A549 (cell line): ENCODE measurements at regions not wholly inside any gene's neighbourhood (a gene's known extent, or its start where the extent isn't known, plus 50 kb on each side); places are given as distances from the start of the nearest gene placed in this dataset.

Source experiments
- ATAC-seq, 2 experiments: fragments of 200-7000 bp in 1 of 2; fragments of >200 bp in 1 of 2; cut with Nextera tagmentation in 1 of 2; cut with Tn5 transposase in 1 of 2; 3 replicates each; pipeline versions ENCODE4 v1.8.0 to v1.9.1; 2018 to 2020; ENCODE audit warnings: mild to moderate bottlenecking in 1 of 2, moderate library complexity in 1 of 2
- CTCF ChIA-PET: fragments of 300-600 bp; sonication (Branson Sonifier 250); formaldehyde crosslinking; extraction: SDS; loops from one replicate; lab custom pipeline; 2021; ENCODE audit warnings: antibody characterized with exemption, inconsistent platforms; lab: Yijun Ruan, JAX
- POLR2A ChIA-PET: fragments of 350-600 bp; formaldehyde crosslinking; extraction: SDS; loops from one replicate; lab custom pipeline; 2021; ENCODE audit warnings: antibody characterized with exemption, inconsistent platforms; lab: Yijun Ruan, JAX
- DNase-seq, 2 experiments: peaks; one replicate each; pipeline versions ENCODE4 v3.0.0 to v3.0.0-alpha.2; 2011 to 2016; ENCODE audit warnings: low read depth in 1 of 2, low spot score in 1 of 2
- FAIRE-seq: peaks from 2 replicates; lab custom pipeline; 2011; peaks lifted over from hg19 to GRCh38; lab: Jason Lieb, UNC
- H3K27ac ChIP-seq, 2 experiments: fragments of >200 bp; sonication (Bioruptor Twin); formaldehyde crosslinking; 3 replicates each; pipeline ENCODE4 v1.5.1; 2016 to 2017
- H3K4me1 ChIP-seq: fragments of >200 bp; sonication (Bioruptor Twin); formaldehyde crosslinking; 3 replicates; pipeline ENCODE4 v1.6.1; 2016
- H3K4me2 ChIP-seq: fragments of >200 bp; sonication (Bioruptor Twin); formaldehyde crosslinking; 3 replicates; pipeline ENCODE4 v1.6.1; 2016
- H3K4me3 ChIP-seq: fragments of >200 bp; sonication (Bioruptor Twin); formaldehyde crosslinking; 3 replicates; pipeline ENCODE4 v1.5.1; 2016
- H3K9me3 ChIP-seq: fragments of >200 bp; sonication (Bioruptor Twin); formaldehyde crosslinking; 3 replicates; pipeline ENCODE4 v1.6.1; 2016
- ATOH8 ChIP-seq: fragments of 250-450 bp; sonication (Bioruptor Pico); IDR thresholded peaks from 2 replicates; pipeline ENCODE4 v1.5.0; 2020; ENCODE audit warnings: low read depth, mild to moderate bottlenecking, moderate library complexity
- BCL3 ChIP-seq: fragments of >200 bp; sonication (Bioruptor Twin); formaldehyde crosslinking; IDR thresholded peaks from 3 replicates; pipeline ENCODE4 v1.6.1; 2016
- BHLHE40 ChIP-seq: IDR thresholded peaks from 2 replicates; pipeline ENCODE4 v1.6.1; 2012; ENCODE audit warnings: low read depth, low read length, inconsistent platforms
- CBX2 ChIP-seq: fragments of 200-600 bp; sonication (generic); IDR thresholded peaks from 2 replicates; pipeline ENCODE4 v1.6.1; 2016; ENCODE audit warnings: low read depth, mild to moderate bottlenecking, borderline replicate concordance
- CEBPB ChIP-seq, 2 experiments: fragments of >200 bp in 1 of 2; sonication (Bioruptor Twin) in 1 of 2; formaldehyde crosslinking in 1 of 2; IDR thresholded peaks; 2 replicates each; pipeline ENCODE4 v1.6.1; 2012 to 2016
- CHD2 ChIP-seq: fragments of 150-350 bp; IDR thresholded peaks from 2 replicates; pipeline ENCODE4 v1.6.1; 2014; ENCODE audit warnings: low read length; ENCODE audit not compliant: partially characterized antibody
- CHD4 ChIP-seq: fragments of 200-600 bp; sonication (generic); IDR thresholded peaks from 2 replicates; pipeline ENCODE4 v1.6.1; 2016; ENCODE audit warnings: antibody characterized with exemption, mild to moderate bottlenecking, borderline replicate concordance
- EHMT2 ChIP-seq: fragments of 200-600 bp; sonication (generic); IDR thresholded peaks from 2 replicates; pipeline ENCODE4 v1.6.1; 2016; ENCODE audit warnings: antibody characterized with exemption, low read depth, mild to moderate bottlenecking, moderate library complexity
- ELK1 ChIP-seq: fragments of 150-350 bp; IDR thresholded peaks from 2 replicates; pipeline ENCODE4 v1.6.1; 2014; ENCODE audit warnings: low read depth, mild to moderate bottlenecking, low read length
- ESRRA ChIP-seq: fragments of 150-350 bp; IDR thresholded peaks from 2 replicates; pipeline ENCODE4 v1.6.1; 2014; ENCODE audit warnings: mild to moderate bottlenecking, low read length, borderline replicate concordance
- GATA3 ChIP-seq: IDR thresholded peaks from 2 replicates; pipeline ENCODE4 v1.6.1; 2012; ENCODE audit warnings: borderline replicate concordance
- HDAC2 ChIP-seq: fragments of 200-600 bp; sonication (generic); IDR thresholded peaks from 2 replicates; pipeline ENCODE4 v1.6.1; 2016
- HOXB5 ChIP-seq: fragments of 250-450 bp; sonication (Bioruptor Pico); IDR thresholded peaks from 2 replicates; pipeline ENCODE4 v1.5.0; 2020; ENCODE audit warnings: mild to moderate bottlenecking, moderate library complexity
- JUN ChIP-seq, 2 experiments: fragments of >200 bp; sonication (Bioruptor Twin); formaldehyde crosslinking; IDR thresholded peaks; 2 replicates in 1 of 2; 3 replicates in 1 of 2; pipeline ENCODE4 v1.6.1; 2016 to 2017
- KDM1A ChIP-seq: fragments of 200-600 bp; sonication (generic); IDR thresholded peaks from 2 replicates; pipeline ENCODE4 v1.6.1; 2016; ENCODE audit warnings: low read depth, mild to moderate bottlenecking
- KDM5A ChIP-seq: fragments of 200-600 bp; sonication (generic); IDR thresholded peaks from 2 replicates; pipeline ENCODE4 v1.6.1; 2016; ENCODE audit warnings: antibody characterized with exemption, mild to moderate bottlenecking
- PHF8 ChIP-seq: fragments of 200-600 bp; sonication (generic); IDR thresholded peaks from 2 replicates; pipeline ENCODE4 v1.6.1; 2016; ENCODE audit warnings: low read depth, mild to moderate bottlenecking, antibody characterized with exemption, moderate library complexity, borderline replicate concordance
- RFX5 ChIP-seq: fragments of 450-650 bp; IDR thresholded peaks from 2 replicates; pipeline ENCODE4 v1.7.1; 2014; ENCODE audit warnings: antibody characterized with exemption, mild to moderate bottlenecking, moderate library complexity
- RNF2 ChIP-seq: fragments of 200-600 bp; sonication (generic); IDR thresholded peaks from 2 replicates; pipeline ENCODE4 v1.6.1; 2016; ENCODE audit warnings: low read depth, mild to moderate bottlenecking, antibody characterized with exemption, moderate library complexity, borderline replicate concordance
- ZC3H11A ChIP-seq: fragments of 450-650 bp; IDR thresholded peaks from 2 replicates; pipeline ENCODE4 v1.6.1; 2014; ENCODE audit warnings: antibody characterized with exemption, mild to moderate bottlenecking
- ZNF302 ChIP-seq: fragments of 250-450 bp; sonication (Bioruptor Pico); IDR thresholded peaks from 2 replicates; pipeline ENCODE4 v1.9.0; 2021; ENCODE audit warnings: inconsistent platforms, mild to moderate bottlenecking, moderate library complexity
- WGBS: methylation state at CpG from one replicate; pipeline ENCODE4 v1.1.6; 2017; ENCODE audit errors: missing lambda C conversion rate; 5-methylcytosine and 5-hydroxymethylcytosine counted together
- TF ChIP-seq, protein P1 (sequence below): fragments of 200-600 bp; sonication (generic); IDR thresholded peaks from 2 replicates; pipeline ENCODE4 v1.6.1; 2016; ENCODE audit warnings: antibody characterized with exemption, mild to moderate bottlenecking, moderate library complexity
- TF ChIP-seq, protein P2 (sequence below): fragments of 450-650 bp; IDR thresholded peaks from 2 replicates; pipeline ENCODE4 v1.6.1; 2014; ENCODE audit warnings: antibody characterized with exemption
- TF ChIP-seq, protein P3 (sequence below): IDR thresholded peaks from 2 replicates; pipeline ENCODE4 v1.6.1; 2012; ENCODE audit warnings: low read depth, borderline replicate concordance

- Histone ChIP-seq H3K4me3 (no peak overlapping the region), H3K9me3 (no peaks in the 10 kb centered on the region), H3K4me1 (no peaks in the 10 kb centered on the region), H3K27ac (no peak overlapping the region), H3K4me2 (no peak overlapping the region)
- DNase-seq = no peak
- WGBS = 89% methylated on average over 6 of the region's 6 CpGs
- POLR2A ChIA-PET = no interaction called here
- TF ChIP-seq EHMT2 (no peak), BHLHE40 (no peak), BCL3 (no peak), ELK1 (no peak), CBX2 (no peak), RFX5 (no peak), HOXB5 (CRISPR knock-in tag) (no peak)
- TF ChIP-seq, protein P1, sequence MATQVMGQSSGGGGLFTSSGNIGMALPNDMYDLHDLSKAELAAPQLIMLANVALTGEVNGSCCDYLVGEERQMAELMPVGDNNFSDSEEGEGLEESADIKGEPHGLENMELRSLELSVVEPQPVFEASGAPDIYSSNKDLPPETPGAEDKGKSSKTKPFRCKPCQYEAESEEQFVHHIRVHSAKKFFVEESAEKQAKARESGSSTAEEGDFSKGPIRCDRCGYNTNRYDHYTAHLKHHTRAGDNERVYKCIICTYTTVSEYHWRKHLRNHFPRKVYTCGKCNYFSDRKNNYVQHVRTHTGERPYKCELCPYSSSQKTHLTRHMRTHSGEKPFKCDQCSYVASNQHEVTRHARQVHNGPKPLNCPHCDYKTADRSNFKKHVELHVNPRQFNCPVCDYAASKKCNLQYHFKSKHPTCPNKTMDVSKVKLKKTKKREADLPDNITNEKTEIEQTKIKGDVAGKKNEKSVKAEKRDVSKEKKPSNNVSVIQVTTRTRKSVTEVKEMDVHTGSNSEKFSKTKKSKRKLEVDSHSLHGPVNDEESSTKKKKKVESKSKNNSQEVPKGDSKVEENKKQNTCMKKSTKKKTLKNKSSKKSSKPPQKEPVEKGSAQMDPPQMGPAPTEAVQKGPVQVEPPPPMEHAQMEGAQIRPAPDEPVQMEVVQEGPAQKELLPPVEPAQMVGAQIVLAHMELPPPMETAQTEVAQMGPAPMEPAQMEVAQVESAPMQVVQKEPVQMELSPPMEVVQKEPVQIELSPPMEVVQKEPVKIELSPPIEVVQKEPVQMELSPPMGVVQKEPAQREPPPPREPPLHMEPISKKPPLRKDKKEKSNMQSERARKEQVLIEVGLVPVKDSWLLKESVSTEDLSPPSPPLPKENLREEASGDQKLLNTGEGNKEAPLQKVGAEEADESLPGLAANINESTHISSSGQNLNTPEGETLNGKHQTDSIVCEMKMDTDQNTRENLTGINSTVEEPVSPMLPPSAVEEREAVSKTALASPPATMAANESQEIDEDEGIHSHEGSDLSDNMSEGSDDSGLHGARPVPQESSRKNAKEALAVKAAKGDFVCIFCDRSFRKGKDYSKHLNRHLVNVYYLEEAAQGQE = no peak
- ATAC-seq = no peak
- CTCF ChIA-PET = interaction anchor here (1.1 to 3.3 kb wide), 4 partner anchors 8 to 152 kb away, joined by 3 to 12 read pairs (median 4); no protein-coding TSS in a partner anchor
- FAIRE-seq = no peak
Observed at GRCh38 chr1:201640624-201641023, 101.7 kb downstream of the NAV1 start.

- H3K9me3 ChIP-seq = no peaks in the 10 kb centered on the region
- WGBS = 82% methylated on average over 3 of the region's 4 CpGs
- no peak; a peak in 1 of 6 replicates for ATAC-seq
- CTCF ChIA-PET = interaction anchor here (3.3 kb wide), 1 partner anchor 11 kb away, joined by 12 read pairs; no protein-coding TSS in a partner anchor
- H3K27ac ChIP-seq = no peak overlapping the region
- no peak for DNase-seq
- H3K4me3 ChIP-seq = no peak overlapping the region
- FAIRE-seq = no peak
- no peak overlapping the region for H3K4me2 ChIP-seq
- H3K4me1 ChIP-seq = no peaks in the 10 kb centered on the region
- no peak for TF ChIP-seq HOXB5 (CRISPR knock-in tag)
- no peak for TF ChIP-seq ZNF302 (CRISPR knock-in tag)
- TF ChIP-seq ZC3H11A = no peak
- no peak for TF ChIP-seq CHD2
- no peak for TF ChIP-seq KDM1A
- TF ChIP-seq KDM5A = no peak
- TF ChIP-seq, protein P2, sequence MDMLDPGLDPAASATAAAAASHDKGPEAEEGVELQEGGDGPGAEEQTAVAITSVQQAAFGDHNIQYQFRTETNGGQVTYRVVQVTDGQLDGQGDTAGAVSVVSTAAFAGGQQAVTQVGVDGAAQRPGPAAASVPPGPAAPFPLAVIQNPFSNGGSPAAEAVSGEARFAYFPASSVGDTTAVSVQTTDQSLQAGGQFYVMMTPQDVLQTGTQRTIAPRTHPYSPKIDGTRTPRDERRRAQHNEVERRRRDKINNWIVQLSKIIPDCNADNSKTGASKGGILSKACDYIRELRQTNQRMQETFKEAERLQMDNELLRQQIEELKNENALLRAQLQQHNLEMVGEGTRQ = no peak
- TF ChIP-seq ESRRA = no peak
- TF ChIP-seq, all 56 proteins: peak for 0
- POLR2A ChIA-PET = no interaction called here
Observed at GRCh38 chr1:201641524-201642253, 102.8 kb downstream of the NAV1 start.

GRCh38 chr1:201643835-201644104 is 104.8 kb downstream of the NAV1 start:
- CTCF ChIA-PET = interaction anchor here (0.9 to 1.0 kb wide), 2 partner anchors 60 to 84 kb away, joined by 3 to 4 read pairs; no protein-coding TSS in a partner anchor
- Histone ChIP-seq H3K27ac (no peak overlapping the region), H3K4me3 (no peak overlapping the region), H3K9me3 (no peaks in the 10 kb centered on the region), H3K4me2 (no peak overlapping the region), H3K4me1 (peaks cover 8% of the 10 kb centered on the region)
- POLR2A ChIA-PET = no interaction called here
- no peak for FAIRE-seq
- no peak for ATAC-seq
- DNase-seq = no peak
- 58% methylated on average over 4 of the region's 4 CpGs for WGBS
- TF ChIP-seq KDM5A (no peak), ATOH8 (no peak), CEBPB (IDR thresholded peaks at IDR 0.05) (no peak), ZC3H11A (no peak), JUN (IDR thresholded peaks at IDR 0.05) (no peak), HDAC2 (no peak), EHMT2 (no peak), GATA3 (no peak), RNF2 (no peak), ZNF302 (CRISPR knock-in tag) (no peak), CHD4 (no peak), RFX5 (no peak), PHF8 (no peak)
- TF ChIP-seq, protein P3, sequence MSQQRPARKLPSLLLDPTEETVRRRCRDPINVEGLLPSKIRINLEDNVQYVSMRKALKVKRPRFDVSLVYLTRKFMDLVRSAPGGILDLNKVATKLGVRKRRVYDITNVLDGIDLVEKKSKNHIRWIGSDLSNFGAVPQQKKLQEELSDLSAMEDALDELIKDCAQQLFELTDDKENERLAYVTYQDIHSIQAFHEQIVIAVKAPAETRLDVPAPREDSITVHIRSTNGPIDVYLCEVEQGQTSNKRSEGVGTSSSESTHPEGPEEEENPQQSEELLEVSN = no peak
